HepG2 (cell line): ENCODE measurements at regions not wholly inside any gene's neighbourhood (a gene's known extent, or its start where the extent isn't known, plus 50 kb on each side); places are given as distances from the start of the nearest gene placed in this dataset.

Source experiments
- ATAC-seq: fragments of 200-7000 bp; cut with Tn5 transposase; 3 replicates; pipeline ENCODE4 v1.9.1; 2020; ENCODE audit warnings: mild to moderate bottlenecking, moderate library complexity
- BruUV-seq: library from RNA; stranded (reverse); fragments of 400-500 nt; replicated peaks from 2 replicates; lab custom pipeline; 2021; lab: Mats Ljungman, UMichigan
- CTCF ChIA-PET: fragments of 300-600 bp; formaldehyde crosslinking; extraction: SDS; loops from one replicate; lab custom pipeline; 2021; ENCODE audit warnings: low total read pairs, inconsistent platforms, low intra/inter-chr PET ratio; lab: Yijun Ruan, JAX
- POLR2A ChIA-PET: fragments of 350-600 bp; sonication (Branson Sonifier 250); formaldehyde crosslinking; loops from one replicate; lab custom pipeline; 2020; ENCODE audit warnings: antibody characterized with exemption, inconsistent platforms; lab: Yijun Ruan, JAX
- DNase-seq: peaks from one replicate; pipeline ENCODE4 v3.0.0-alpha.2; 2015; ENCODE audit warnings: low spot score
- FAIRE-seq: peaks from 3 replicates; lab custom pipeline; 2011; peaks lifted over from hg19 to GRCh38; lab: Jason Lieb, UNC
- H2AFZ ChIP-seq: one replicate; pipeline ENCODE4 v1.6.1; 2011; ENCODE audit warnings: low read length, inconsistent platforms
- H3K27ac ChIP-seq: fragments of 300-600 bp; 3 replicates; pipeline ENCODE4 v1.8.0; 2011; ENCODE audit warnings: mixed run types, mild to moderate bottlenecking, mixed read lengths, low read length, inconsistent platforms; ENCODE audit not compliant: insufficient read depth; ENCODE audit errors: extremely low read length
- H3K27me3 ChIP-seq, 2 experiments: fragments of 200-600 bp in 1 of 2; 2 replicates in 1 of 2; 3 replicates in 1 of 2; pipeline versions ENCODE4 v1.6.0 to v1.8.0; 2011; ENCODE audit warnings: low read length in 2 of 2, mild to moderate bottlenecking in 2 of 2, moderate library complexity in 2 of 2, inconsistent platforms in 1 of 2; ENCODE audit not compliant: insufficient read depth in 2 of 2, control insufficient read depth in 1 of 2
- H3K36me3 ChIP-seq, 2 experiments: fragments of 200-600 bp in 1 of 2; replicated peaks in 1 of 2; 2 replicates in 1 of 2; 3 replicates in 1 of 2; pipeline versions ENCODE4 v1.5.1 to v1.8.0; 2011; ENCODE audit warnings: low read length in 2 of 2, inconsistent platforms in 1 of 2; ENCODE audit not compliant: insufficient read depth in 2 of 2, control insufficient read depth in 1 of 2
- H3K4me1 ChIP-seq: 2 replicates; pipeline ENCODE4 v1.5.1; 2012; ENCODE audit warnings: low read length, inconsistent platforms; ENCODE audit not compliant: insufficient read depth
- H3K4me2 ChIP-seq: 2 replicates; pipeline ENCODE4 v1.6.0; 2011; ENCODE audit warnings: low read depth, low read length, inconsistent platforms
- H3K4me3 ChIP-seq, 3 experiments: fragments of 200-600 bp in 1 of 3; sonication (generic), shearing (Covaris generic) in 1 of 3; replicated peaks in 1 of 3; 2 replicates each; pipeline ENCODE4 v1.5.1; 2011 to 2016; ENCODE audit warnings: low read length in 3 of 3, inconsistent platforms in 2 of 3, low read depth in 2 of 3, mild to moderate bottlenecking in 2 of 3, control low read depth in 1 of 3, mixed read lengths in 1 of 3; ENCODE audit not compliant: insufficient read depth in 1 of 3
- H3K79me2 ChIP-seq: one replicate; pipeline ENCODE4 v1.6.1; 2011; ENCODE audit warnings: low read length, inconsistent platforms; ENCODE audit not compliant: insufficient read depth
- H3K9ac ChIP-seq: 2 replicates; pipeline ENCODE4 v1.6.0; 2011; ENCODE audit warnings: mild to moderate bottlenecking, low read depth, low read length, inconsistent platforms; ENCODE audit not compliant: insufficient read depth
- H3K9me3 ChIP-seq: 2 replicates; pipeline ENCODE4 v1.5.1; 2012; ENCODE audit warnings: mild to moderate bottlenecking, low read length
- H4K20me1 ChIP-seq: 2 replicates; pipeline ENCODE4 v1.6.0; 2011; ENCODE audit warnings: inconsistent platforms, mild to moderate bottlenecking, low read length, moderate library complexity; ENCODE audit not compliant: insufficient read depth
- AKNA ChIP-seq: sonication (generic); formaldehyde crosslinking; IDR thresholded peaks from 2 replicates; pipeline ENCODE4 v1.4.0; 2020; ENCODE audit warnings: missing genetic modification reagents, borderline replicate concordance
- ELF4 ChIP-seq: sonication (generic); formaldehyde crosslinking; IDR thresholded peaks from 2 replicates; pipeline ENCODE4 v1.5.0; 2020; ENCODE audit warnings: missing genetic modification reagents, mild to moderate bottlenecking, moderate library complexity, borderline replicate concordance
- GFI1 ChIP-seq: sonication (generic); formaldehyde crosslinking; IDR thresholded peaks from 2 replicates; pipeline ENCODE4 v1.5.0; 2020; ENCODE audit warnings: missing genetic modification reagents, mild to moderate bottlenecking, borderline replicate concordance
- KDM5A ChIP-seq: fragments of 200-600 bp; sonication (generic); IDR thresholded peaks from 2 replicates; pipeline ENCODE4 v1.7.0; 2018; ENCODE audit warnings: antibody characterized with exemption, mild to moderate bottlenecking, low read length, borderline replicate concordance
- MED1 ChIP-seq: sonication (generic); formaldehyde crosslinking; IDR thresholded peaks from 2 replicates; pipeline ENCODE4 v1.4.0; 2020; ENCODE audit warnings: missing genetic modification reagents
- PHB2 ChIP-seq: fragments of 450-650 bp; IDR thresholded peaks from 2 replicates; pipeline ENCODE4 v1.6.1; 2018; ENCODE audit not compliant: partially characterized antibody
- RARG ChIP-seq: sonication (generic); formaldehyde crosslinking; IDR thresholded peaks from 2 replicates; pipeline ENCODE4 v1.4.0; 2020; ENCODE audit warnings: low read depth, mild to moderate bottlenecking, missing genetic modification reagents
- SNAPC4 ChIP-seq: sonication (generic); formaldehyde crosslinking; IDR thresholded peaks from 2 replicates; pipeline ENCODE4 v1.4.0; 2020; ENCODE audit warnings: mild to moderate bottlenecking, missing genetic modification reagents
- TBX2 ChIP-seq: sonication (generic); formaldehyde crosslinking; IDR thresholded peaks from 2 replicates; pipeline ENCODE4 v1.5.0; 2020; ENCODE audit warnings: missing genetic modification reagents, mild to moderate bottlenecking, borderline replicate concordance
- TEAD3 ChIP-seq: optimal IDR thresholded peaks from 2 replicates; pipeline ENCODE3; 2016; ENCODE audit warnings: borderline replicate concordance
- XRCC5 ChIP-seq: fragments of 200-400 bp; formaldehyde crosslinking; optimal IDR thresholded peaks from 2 replicates; pipeline ENCODE3; 2017; ENCODE audit warnings: mild to moderate bottlenecking, low read length
- ZEB1 ChIP-seq: IDR thresholded peaks from 2 replicates; pipeline ENCODE4 v1.6.1; 2012; ENCODE audit warnings: mild to moderate bottlenecking, low read depth, inconsistent platforms; ENCODE audit not compliant: insufficient replicate concordance
- ZFP41 ChIP-seq: sonication (generic); formaldehyde crosslinking; IDR thresholded peaks from 2 replicates; pipeline ENCODE4 v1.4.0; 2020; ENCODE audit warnings: mild to moderate bottlenecking, missing genetic modification reagents, borderline replicate concordance
- ZNF746 ChIP-seq: sonication (generic); formaldehyde crosslinking; IDR thresholded peaks from 2 replicates; pipeline ENCODE4 v1.8.0; 2022; ENCODE audit warnings: mild to moderate bottlenecking, missing genetic modification reagents
- ZSCAN22 ChIP-seq: sonication (generic); formaldehyde crosslinking; IDR thresholded peaks from 2 replicates; pipeline ENCODE4 v1.4.0; 2020; ENCODE audit warnings: mild to moderate bottlenecking, missing genetic modification reagents
- WGBS: methylation state at CpG from one replicate; pipeline ENCODE4 v1.1.6; 2017; ENCODE audit warnings: low lambda C conversion rate; 5-methylcytosine and 5-hydroxymethylcytosine counted together
- in situ Hi-C: cut with HindIII; loops from 2 replicates; pipeline ENCODE4 v1.10.0; 2017; ENCODE audit warnings: low pct_unique_long_range_greater_than_20kb; ENCODE audit not compliant: extremely low pct_ligation_motif_present
- intact Hi-C: fragments of 100-400 bp; cut with micrococcal nuclease; formaldehyde crosslinking; loops from one replicate; pipeline ENCODE4 v1.10.0; 2022; ENCODE audit not compliant: unreplicated experiment

- CTCF ChIA-PET: no interaction called here
- no peaks in the 10 kb centered on the region for H3K27me3 ChIP-seq
- H2AFZ ChIP-seq: no peak overlapping the region
- 0% methylated on average over 3 of the region's 3 CpGs for WGBS
- H3K36me3 ChIP-seq: no peaks in the 10 kb centered on the region
- ATAC-seq (no peak), DNase-seq (no peak), FAIRE-seq (no peak)
- no peak overlapping the region for H3K4me2 ChIP-seq
- intact Hi-C loops: no loop called here
- H3K9me3 ChIP-seq: no peaks in the 10 kb centered on the region
- in situ Hi-C loops: no loop called here
- no peaks in the 10 kb centered on the region for H4K20me1 ChIP-seq
- no peak overlapping the region for H3K9ac ChIP-seq
- TF ChIP-seq SNAPC4 (CRISPR knock-in tag) (no peak), TBX2 (no peak), MED1 (CRISPR knock-in tag) (no peak), ZFP41 (no peak), ZEB1 (no peak), AKNA (CRISPR knock-in tag) (no peak), XRCC5 (no peak), ZSCAN22 (CRISPR knock-in tag) (no peak), GFI1 (CRISPR knock-in tag) (no peak), RARG (CRISPR knock-in tag) (no peak), ZNF746 (no peak), TEAD3 (CRISPR knock-in tag) (no peak), ELF4 (no peak), KDM5A (no peak), PHB2 (no peak)
- no peak overlapping the region for H3K4me3 ChIP-seq
- no peaks in the 10 kb centered on the region for H3K79me2 ChIP-seq
- POLR2A ChIA-PET: no interaction called here
- BruUV-seq: no TSS peak
- no peak overlapping the region for H3K27ac ChIP-seq
- no peaks in the 10 kb centered on the region for H3K4me1 ChIP-seq
Observed at GRCh38 chr4:81756973-81757372, 285.3 kb upstream of the RASGEF1B start.
